ENCODE measurements at regions not wholly inside any gene's neighbourhood (a gene's known extent, or its start where the extent isn't known, plus 50 kb on each side); places are given as distances from the start of the nearest gene placed in this dataset.

DNA sequence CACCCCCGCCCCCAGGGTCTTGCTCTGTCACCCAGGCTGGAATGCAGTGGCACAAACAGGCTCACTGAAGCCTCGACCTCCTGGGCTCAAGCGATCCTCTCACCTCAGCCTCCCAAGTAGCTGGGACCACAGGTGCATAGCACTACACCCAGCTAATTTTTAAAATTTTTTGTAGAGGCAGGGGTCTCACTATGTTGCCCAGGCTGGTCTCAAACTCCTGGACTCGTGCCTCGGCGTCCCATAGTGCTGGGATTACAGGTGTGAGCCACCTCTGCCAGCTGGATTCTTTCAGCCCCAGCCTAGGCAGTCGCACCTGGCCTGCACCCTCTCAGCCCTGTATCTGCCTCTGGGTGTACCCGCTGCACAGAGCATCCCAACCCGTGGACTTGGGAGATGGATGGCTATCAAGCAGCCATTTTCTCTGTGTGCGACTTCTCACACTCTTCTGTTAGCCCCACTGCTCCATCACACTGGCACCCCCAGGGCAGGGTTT lies 166.4 kb upstream of the HAAO start:
- 83 to 90% methylated on average over 8 to 10 of the region's 10 CpGs for WGBS, 2 donors
- intact Hi-C loops (cut with DNase I) = no loop called here
- Histone ChIP-seq H3K36me3 (replicated peaks in 1 of 2; ENCODE audit: insufficient read depth in 1 of 2, low read depth in 2 of 2) (no peaks in the 10 kb centered on the region), H3K4me1 (peaks cover 20% of the 10 kb centered on the region), H3K9me3 (no peaks in the 10 kb centered on the region), H3K4me3 (no peak overlapping the region), H3K27ac (peak overlapping the region in 2 of 4 donors; percentile 52 to 61), H3K27me3 (no peaks in the 10 kb centered on the region)
- ATAC-seq (no peak), DNase-seq (no peak)
- no peak for TF ChIP-seq POLR2A (IDR thresholded peaks at IDR 0.05)
- TF ChIP-seq, protein P1, sequence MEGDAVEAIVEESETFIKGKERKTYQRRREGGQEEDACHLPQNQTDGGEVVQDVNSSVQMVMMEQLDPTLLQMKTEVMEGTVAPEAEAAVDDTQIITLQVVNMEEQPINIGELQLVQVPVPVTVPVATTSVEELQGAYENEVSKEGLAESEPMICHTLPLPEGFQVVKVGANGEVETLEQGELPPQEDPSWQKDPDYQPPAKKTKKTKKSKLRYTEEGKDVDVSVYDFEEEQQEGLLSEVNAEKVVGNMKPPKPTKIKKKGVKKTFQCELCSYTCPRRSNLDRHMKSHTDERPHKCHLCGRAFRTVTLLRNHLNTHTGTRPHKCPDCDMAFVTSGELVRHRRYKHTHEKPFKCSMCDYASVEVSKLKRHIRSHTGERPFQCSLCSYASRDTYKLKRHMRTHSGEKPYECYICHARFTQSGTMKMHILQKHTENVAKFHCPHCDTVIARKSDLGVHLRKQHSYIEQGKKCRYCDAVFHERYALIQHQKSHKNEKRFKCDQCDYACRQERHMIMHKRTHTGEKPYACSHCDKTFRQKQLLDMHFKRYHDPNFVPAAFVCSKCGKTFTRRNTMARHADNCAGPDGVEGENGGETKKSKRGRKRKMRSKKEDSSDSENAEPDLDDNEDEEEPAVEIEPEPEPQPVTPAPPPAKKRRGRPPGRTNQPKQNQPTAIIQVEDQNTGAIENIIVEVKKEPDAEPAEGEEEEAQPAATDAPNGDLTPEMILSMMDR (IDR thresholded peaks at IDR 0.05) = no peak

DNA sequence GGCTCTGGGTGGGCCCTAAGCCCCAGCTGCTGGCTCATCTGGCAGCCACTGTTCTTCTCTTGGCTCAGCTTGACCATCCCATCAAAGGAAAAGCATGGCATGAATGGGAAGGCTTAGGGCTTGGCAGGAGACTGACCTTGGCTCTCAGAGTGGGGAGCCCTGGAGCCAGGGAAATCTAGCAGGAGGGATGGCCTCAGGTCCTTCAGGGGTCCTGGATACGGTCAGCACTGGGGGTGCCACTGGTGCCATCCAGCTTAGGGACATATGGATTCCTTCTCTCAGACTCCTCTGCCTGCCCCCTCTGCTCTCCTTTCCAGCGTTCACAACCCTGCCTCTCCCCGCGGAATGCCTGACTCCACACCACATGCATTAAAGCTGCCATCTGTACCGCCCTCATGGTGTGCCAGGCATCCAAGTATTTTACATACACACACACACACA lies 165.5 kb upstream of the HAAO start:
- Histone ChIP-seq H3K9me3 (no peaks in the 10 kb centered on the region), H3K4me1 (peaks cover 20% of the 10 kb centered on the region), H3K4me3 (no peak overlapping the region), H3K27me3 (no peaks in the 10 kb centered on the region), H3K36me3 (replicated peaks in 1 of 2; ENCODE audit: insufficient read depth in 1 of 2, low read depth in 2 of 2) (no peaks in the 10 kb centered on the region), H3K27ac (peak overlapping the region in 1 of 4 donors; percentile 55)
- WGBS, 2 donors = 92 to 99% methylated on average over 5 of the region's 5 CpGs
- no peak for ATAC-seq
- TF ChIP-seq, protein P1 (IDR thresholded peaks at IDR 0.05) = no peak
- TF ChIP-seq POLR2A (IDR thresholded peaks at IDR 0.05) = no peak
- no peak for DNase-seq
- intact Hi-C loops (cut with DNase I) = no loop called here

DNA sequence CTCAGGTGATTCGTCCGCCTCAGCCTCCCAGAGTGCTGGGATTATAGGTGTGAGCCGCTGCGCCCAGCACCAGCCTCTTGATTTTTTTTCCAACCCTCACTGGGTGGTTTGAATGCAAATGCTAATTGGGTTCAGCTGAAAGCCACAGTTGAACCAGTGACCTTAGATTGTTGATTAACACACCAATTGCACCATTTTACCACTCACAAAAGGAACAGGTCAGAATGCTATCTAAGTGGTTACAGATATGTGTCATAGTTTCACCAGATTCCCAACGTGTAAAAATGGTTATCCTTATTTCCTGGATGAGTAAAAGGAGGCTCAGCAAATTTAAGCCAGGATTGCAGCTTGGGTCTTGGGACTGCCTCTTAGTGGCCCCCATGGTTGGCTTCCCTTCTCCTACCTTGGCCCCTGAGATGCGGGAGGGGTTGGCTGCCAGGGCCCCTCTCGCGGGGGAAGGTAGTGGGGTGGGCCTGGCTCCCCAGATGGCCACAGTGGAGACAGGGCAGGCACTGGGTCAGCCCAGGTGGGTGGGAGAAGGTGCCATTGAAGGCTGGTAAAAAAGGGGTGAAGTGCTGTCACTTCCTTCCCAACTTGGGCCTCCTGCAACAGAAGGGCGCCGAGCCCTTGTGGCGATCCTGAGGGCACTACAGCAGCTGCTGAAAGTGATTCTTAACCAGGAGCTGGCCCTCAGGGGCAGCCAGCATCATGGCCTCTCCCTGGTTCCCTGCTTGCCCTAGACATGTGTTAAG lies 164.9 kb upstream of the HAAO start:
- TF ChIP-seq POLR2A (IDR thresholded peaks at IDR 0.05) = no peak
- TF ChIP-seq, protein P1 (IDR thresholded peaks at IDR 0.05) = no peak
- peaks cover 20% of the 10 kb centered on the region for H3K4me1 ChIP-seq
- H3K27ac ChIP-seq = peak overlapping the region in 1 of 4 donors; percentile 55
- intact Hi-C loops (cut with DNase I) = no loop called here
- no peaks in the 10 kb centered on the region for H3K36me3 ChIP-seq (replicated peaks in 1 of 2; ENCODE audit: insufficient read depth in 1 of 2, low read depth in 2 of 2)
- no peak for ATAC-seq
- WGBS, 2 donors = 75 to 77% methylated on average over 3 to 11 of the region's 11 CpGs
- H3K27me3 ChIP-seq = no peaks in the 10 kb centered on the region
- no peaks in the 10 kb centered on the region for H3K9me3 ChIP-seq
- H3K4me3 ChIP-seq = no peak overlapping the region
- DNase-seq = no peak

DNA sequence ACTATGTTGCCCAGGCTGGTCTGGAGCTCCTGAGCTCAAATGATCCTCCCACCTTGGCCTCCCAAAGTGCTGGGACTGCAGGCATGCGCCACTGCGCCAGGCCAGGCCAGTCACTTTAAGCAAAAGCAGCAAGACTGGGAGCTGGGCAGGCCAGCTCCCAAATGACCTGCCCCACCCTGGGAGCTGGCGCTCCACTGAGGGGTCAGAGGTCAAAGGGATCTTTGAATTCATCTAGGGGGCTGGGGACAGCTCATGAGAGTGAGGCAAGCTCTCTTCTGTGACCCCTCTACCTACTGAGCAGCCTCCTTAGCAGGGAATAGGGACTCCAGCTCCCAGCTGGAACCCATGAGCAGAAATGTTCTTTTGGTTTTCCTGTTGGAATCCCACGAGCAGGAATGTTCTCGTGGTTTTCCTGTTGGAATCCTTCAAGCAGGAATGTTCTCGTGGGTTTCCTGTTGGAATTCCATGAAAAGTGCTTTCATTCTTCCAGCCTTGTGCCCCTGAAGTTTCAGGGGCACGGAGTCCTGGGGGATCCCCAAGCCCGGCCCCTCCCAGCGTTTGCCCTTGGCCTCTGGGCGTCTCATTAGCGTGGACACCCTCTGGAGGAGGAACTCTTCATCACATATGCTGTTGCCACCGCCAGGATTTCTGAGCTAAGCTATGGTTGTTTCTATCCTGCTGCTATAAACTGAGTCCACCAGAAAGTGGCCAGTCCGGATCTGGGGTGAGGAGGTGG lies 162.0 kb upstream of the HAAO start:
- peaks cover 9% of the 10 kb centered on the region for H3K4me1 ChIP-seq
- no peaks in the 10 kb centered on the region for H3K9me3 ChIP-seq
- DNase-seq (no peak), ATAC-seq (peak; percentile 41)
- TF ChIP-seq, protein P1 (IDR thresholded peaks at IDR 0.05) = no peak
- TF ChIP-seq POLR2A (IDR thresholded peaks at IDR 0.05) = no peak
- no peak overlapping the region for H3K4me3 ChIP-seq
- H3K27me3 ChIP-seq = no peaks in the 10 kb centered on the region
- H3K27ac ChIP-seq = peak overlapping the region in 2 of 4 donors; percentile 19 to 63
- no peaks in the 10 kb centered on the region for H3K36me3 ChIP-seq (replicated peaks in 1 of 2; ENCODE audit: insufficient read depth in 1 of 2, low read depth in 2 of 2)
- intact Hi-C loops (cut with DNase I) = loop anchor here (5.0 kb wide), 1 partner anchor 533 kb away; no protein-coding TSS in a partner anchor
- WGBS, 2 donors = 77 to 86% methylated on average over 10 to 13 of the region's 13 CpGs

Data from body of pancreas (tissue), 4 donors.